ENCODE measurements at regions not wholly inside any gene's neighbourhood (a gene's known extent, or its start where the extent isn't known, plus 50 kb on each side); places are given as distances from the start of the nearest gene placed in this dataset.

DNA sequence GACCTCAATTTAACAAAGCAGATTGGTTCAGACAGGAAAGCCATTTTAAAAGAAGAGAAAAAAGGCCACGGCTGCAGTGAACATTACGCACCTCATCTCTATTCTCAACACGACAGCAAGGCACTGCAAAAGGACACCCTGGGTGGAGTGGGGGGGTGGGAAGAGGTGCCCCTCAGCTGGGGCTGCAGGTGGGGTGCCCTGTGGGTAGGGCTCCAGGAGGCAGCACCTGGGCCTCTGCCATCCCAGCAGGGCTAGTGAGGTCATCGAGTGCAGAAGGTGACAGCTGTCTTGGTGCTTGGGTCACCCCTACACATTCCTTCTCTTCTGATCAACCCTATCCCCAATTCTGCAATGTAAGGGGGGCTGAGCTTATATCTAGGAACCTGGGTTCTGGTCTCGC, 142.9 kb upstream of the PRMT8 start:
- Mint-ChIP-seq H3K27ac (no peak overlapping the region), H3K9me3 (no peaks in the 10 kb centered on the region), H3K27me3 (ENCODE audit: low read depth) (peaks cover 8% of the 10 kb centered on the region), H3K4me1 (peaks cover 2 to 3% of the 10 kb centered on the region in 2 experiments; a peak in 3 of 4 replicates), H3K36me3 (ENCODE audit: insufficient read depth in 1 of 3, low read depth in 3 of 3) (no peaks in the 10 kb centered on the region), H3K4me3 (no peak overlapping the region)
- Histone ChIP-seq H3K23me2 (ENCODE audit: insufficient read length, low read depth, low read length, poor library complexity, severe bottlenecking) (no peaks in the 10 kb centered on the region), H3K27ac (ENCODE audit: insufficient read length, low read depth, low read length) (no peak overlapping the region), H4K8ac (replicated peaks; ENCODE audit: insufficient read length, low read depth, low read length) (no peak overlapping the region), H2BK15ac (ENCODE audit: low read depth, low read length) (no peak overlapping the region), H3K23ac (ENCODE audit: insufficient read length, low read depth, low read length) (no peak overlapping the region), H3K56ac (ENCODE audit: insufficient read length, low read depth, low read length) (no peak overlapping the region), H4K5ac (ENCODE audit: insufficient read length, low read depth, low read length) (no peak overlapping the region), H3K79me1 (ENCODE audit: insufficient read depth, low read depth, low read length, poor library complexity, severe bottlenecking) (no peaks in the 10 kb centered on the region), H3K14ac (ENCODE audit: insufficient read depth, low read length) (no peak overlapping the region), H3K9ac (ENCODE audit: extremely low read depth, insufficient read length, low read length) (no peak overlapping the region), H3K27me3 (ENCODE audit: insufficient read depth, low read length) (no peaks in the 10 kb centered on the region), H3K4ac (ENCODE audit: low read depth, low read length) (no peak overlapping the region), H2BK20ac (ENCODE audit: low read depth, low read length, poor library complexity, severe bottlenecking) (no peak overlapping the region), H3K4me1 (ENCODE audit: insufficient read depth, low read length) (no peaks in the 10 kb centered on the region), H4K91ac (ENCODE audit: insufficient read length, low read depth, low read length) (no peak overlapping the region), H2AK5ac (ENCODE audit: insufficient read length, low read length) (no peak overlapping the region), H3K79me2 (ENCODE audit: insufficient read depth, low read length) (no peaks in the 10 kb centered on the region), H3K18ac (ENCODE audit: insufficient read length, low read depth, low read length) (no peak overlapping the region), H2BK5ac (ENCODE audit: insufficient read length, low read length) (no peak overlapping the region), H3K9me3 (ENCODE audit: control insufficient read depth, low read depth, low read length) (no peaks in the 10 kb centered on the region), H2BK120ac (ENCODE audit: low read depth, low read length, poor library complexity, severe bottlenecking) (no peak overlapping the region), H3T11ph (ENCODE audit: low read length) (no peak overlapping the region), H4K20me1 (ENCODE audit: control insufficient read depth, insufficient read depth, insufficient read length) (no peaks in the 10 kb centered on the region), H2AFZ (ENCODE audit: low read length) (no peak overlapping the region), H3K4me2 (ENCODE audit: insufficient read depth, insufficient read length, low read length) (no peak overlapping the region), H2BK12ac (ENCODE audit: insufficient read length, low read depth, low read length) (no peak overlapping the region)
- DNase-seq: no peak
- no peak for TF ChIP-seq CTCF (conservative IDR thresholded peaks at IDR 0.05)
- WGBS (ENCODE audit: extremely low coverage, insufficient read length, low lambda C conversion rate): no CpG with 5 or more reads among the region's 5 CpGs
